ENCODE measurements at regions not wholly inside any gene's neighbourhood (a gene's known extent, or its start where the extent isn't known, plus 50 kb on each side); places are given as distances from the start of the nearest gene placed in this dataset.
"Not testable (repeated sequence)": the region's sequence is repeated elsewhere in the genome, so short reads cannot be mapped to it uniquely, and the experiment has no call there.

- H3K4me1 Mint-ChIP-seq: no peaks in the 10 kb centered on the region
- H3K9me3 Mint-ChIP-seq: no peaks in the 10 kb centered on the region
- TF ChIP-seq CTCF (conservative IDR thresholded peaks at IDR 0.05): no peak
- DNase-seq (ENCODE audit: low read depth, low spot score): no peak
- no peaks in the 10 kb centered on the region for H3K36me3 Mint-ChIP-seq (ENCODE audit: low read depth)
- no peak overlapping the region for H3K4me3 Mint-ChIP-seq
- no peaks in the 10 kb centered on the region for H3K27me3 Mint-ChIP-seq (ENCODE audit: low read depth)
- H3K27ac Mint-ChIP-seq (ENCODE audit: unreplicated experiment): no peak overlapping the region
These were observed 221.8 kb upstream of the PPP1R3A start for GRCh38 chr7:114140561-114140960.

- H3K9me3 Mint-ChIP-seq; H3K27ac Mint-ChIP-seq (ENCODE audit: unreplicated experiment); H3K27me3 Mint-ChIP-seq (ENCODE audit: low read depth); H3K4me3 Mint-ChIP-seq; H3K4me1 Mint-ChIP-seq; DNase-seq (ENCODE audit: low read depth, low spot score); H3K36me3 Mint-ChIP-seq (ENCODE audit: low read depth): not testable (repeated sequence)
These were observed 220.9 kb upstream of the PPP1R3A start for GRCh38 chr7:114139690-114140089.

GRCh38 chr7:114138587-114138986 lies 219.8 kb upstream of the PPP1R3A start:
- H3K27ac Mint-ChIP-seq (ENCODE audit: unreplicated experiment): no peak overlapping the region
- TF ChIP-seq CTCF (conservative IDR thresholded peaks at IDR 0.05): no peak
- H3K36me3 Mint-ChIP-seq (ENCODE audit: low read depth): no peaks in the 10 kb centered on the region
- no peaks in the 10 kb centered on the region for H3K4me1 Mint-ChIP-seq
- no peaks in the 10 kb centered on the region for H3K9me3 Mint-ChIP-seq
- no peak for DNase-seq (ENCODE audit: low read depth, low spot score)
- no peaks in the 10 kb centered on the region for H3K27me3 Mint-ChIP-seq (ENCODE audit: low read depth)
- no peak overlapping the region for H3K4me3 Mint-ChIP-seq

GRCh38 chr7:114133717-114134116 lies 214.9 kb upstream of the PPP1R3A start:
- no peaks in the 10 kb centered on the region for H3K9me3 Mint-ChIP-seq
- no peaks in the 10 kb centered on the region for H3K27me3 Mint-ChIP-seq (ENCODE audit: low read depth)
- TF ChIP-seq CTCF (conservative IDR thresholded peaks at IDR 0.05): no peak
- H3K4me1 Mint-ChIP-seq: peaks cover 9% of the 10 kb centered on the region
- H3K4me3 Mint-ChIP-seq: no peak overlapping the region
- DNase-seq (ENCODE audit: low read depth, low spot score): no peak
- H3K36me3 Mint-ChIP-seq (ENCODE audit: low read depth): no peaks in the 10 kb centered on the region
- H3K27ac Mint-ChIP-seq (ENCODE audit: unreplicated experiment): no peak overlapping the region

GRCh38 chr7:114130866-114131265 lies 212.1 kb upstream of the PPP1R3A start:
- Mint-ChIP-seq H3K36me3 (ENCODE audit: low read depth) (no peaks in the 10 kb centered on the region), H3K4me3 (no peak overlapping the region), H3K27ac (ENCODE audit: unreplicated experiment) (no peak overlapping the region), H3K9me3 (no peaks in the 10 kb centered on the region), H3K4me1 (peaks cover 9% of the 10 kb centered on the region), H3K27me3 (ENCODE audit: low read depth) (no peaks in the 10 kb centered on the region)
- no peak for TF ChIP-seq CTCF (conservative IDR thresholded peaks at IDR 0.05)
- no peak for DNase-seq (ENCODE audit: low read depth, low spot score)

GRCh38 chr7:114128880-114129279 lies 210.1 kb upstream of the PPP1R3A start:
- H3K27me3 Mint-ChIP-seq (ENCODE audit: low read depth): no peaks in the 10 kb centered on the region
- peaks cover 9% of the 10 kb centered on the region for H3K4me1 Mint-ChIP-seq
- no peaks in the 10 kb centered on the region for H3K36me3 Mint-ChIP-seq (ENCODE audit: low read depth)
- no peak overlapping the region for H3K4me3 Mint-ChIP-seq
- TF ChIP-seq CTCF (conservative IDR thresholded peaks at IDR 0.05): no peak
- no peaks in the 10 kb centered on the region for H3K9me3 Mint-ChIP-seq
- no peak overlapping the region for H3K27ac Mint-ChIP-seq (ENCODE audit: unreplicated experiment)
- no peak for DNase-seq (ENCODE audit: low read depth, low spot score)
